ENCODE measurements at regions not wholly inside any gene's neighbourhood (a gene's known extent, or its start where the extent isn't known, plus 50 kb on each side); places are given as distances from the start of the nearest gene placed in this dataset.

DNA sequence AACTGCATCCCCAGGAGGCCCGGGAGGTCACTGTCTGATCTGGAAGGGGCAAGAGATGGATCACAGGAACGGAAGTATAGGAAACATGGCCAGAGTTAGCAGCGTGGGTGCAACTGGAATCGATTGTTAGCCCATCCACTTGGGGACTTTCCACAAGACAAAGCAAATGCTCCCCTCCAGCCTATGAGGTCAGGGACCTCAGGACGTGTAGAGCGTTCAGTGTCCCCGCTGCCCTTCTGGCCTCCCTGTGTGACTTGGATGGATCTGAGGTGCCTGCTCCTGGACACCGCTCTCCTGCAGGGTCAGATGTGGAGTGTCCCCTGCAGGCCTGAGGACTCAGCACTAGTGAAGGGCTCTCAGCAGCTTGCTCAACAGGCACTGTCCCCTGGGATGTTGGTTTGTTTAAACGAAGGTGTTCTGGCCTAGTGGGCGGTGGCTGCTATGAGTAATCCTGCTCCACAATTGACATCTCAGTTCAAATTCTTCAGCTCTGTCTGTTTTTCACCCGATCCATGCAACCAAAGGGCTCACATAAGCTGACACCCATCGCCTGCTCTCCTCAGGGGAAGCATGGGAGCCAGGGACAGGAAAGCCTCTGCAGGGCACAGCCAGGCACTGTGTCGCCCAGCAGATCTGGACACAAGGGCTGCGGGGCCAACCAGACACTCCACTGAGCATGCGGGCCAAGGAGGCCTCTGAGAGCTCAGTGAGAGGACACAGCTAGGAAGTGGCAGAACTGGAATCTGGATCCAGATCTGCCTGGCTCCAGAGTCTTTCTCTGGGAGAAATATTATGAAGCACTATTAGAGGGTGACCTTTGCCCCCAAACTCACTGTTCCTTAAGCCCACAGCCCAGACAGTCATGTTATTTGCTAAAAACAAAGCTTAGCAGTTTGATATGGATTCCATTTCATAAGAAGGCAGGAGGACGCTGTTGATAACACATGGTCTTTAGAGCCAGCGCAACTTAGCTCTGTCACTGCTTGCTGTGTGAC is 78.5 kb downstream of the RHOB start:
- peak in 6 of 11 experiments; percentile 18 to 79 (median 54); a peak in 8 of 22 replicates for TF ChIP-seq Cebpa-rat (IDR thresholded peaks at IDR 0.05)
- Histone ChIP-seq H3K27me3 (no peaks in the 10 kb centered on the region), H3K27ac (peak overlapping the region in 10 of 11 experiments; percentile 3 to 85 (median 76); a peak in 18 of 22 replicates), H3K9ac (peak overlapping the region in 9 of 11 experiments; percentile 37 to 76 (median 67); a peak in 16 of 22 replicates), H3K4me1 (peaks cover 34 to 91% (median 79%) of the 10 kb centered on the region in 10 experiments), H4K20me1 (peaks cover 0 to 5% (median 0%) of the 10 kb centered on the region in 11 experiments; a peak in 2 of 22 replicates), H3K36me3 (no peaks in the 10 kb centered on the region), H3K9me3 (replicated peaks in 1 of 11) (no peaks in the 10 kb centered on the region), H3K4me3 (peak overlapping the region in 8 of 10 experiments; percentile 7 to 50 (median 43); a peak in 13 of 20 replicates), H3K4me2 (peak overlapping the region; percentile 71 to 96 (median 93))

DNA sequence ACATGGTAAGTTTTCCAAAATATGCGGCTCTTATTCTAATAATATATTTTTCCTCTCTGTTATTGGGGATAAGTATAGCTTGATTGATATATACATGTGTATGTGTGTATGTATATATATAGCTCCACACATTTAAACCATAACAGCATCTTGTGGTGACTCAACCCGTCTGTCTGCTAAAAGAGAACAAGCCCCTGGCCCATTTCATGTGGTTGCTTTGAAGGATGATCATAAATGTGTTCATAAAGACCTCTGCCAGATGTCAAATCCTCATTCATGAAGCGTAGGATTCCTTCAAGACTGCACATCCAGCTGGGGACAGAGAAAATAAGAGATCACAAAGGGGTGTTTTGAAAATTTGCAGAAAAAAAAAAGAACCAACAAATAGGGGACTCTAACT is 79.3 kb downstream of the RHOB start:
- TF ChIP-seq Cebpa-rat (IDR thresholded peaks at IDR 0.05) = no peak
- H3K27me3 ChIP-seq = no peaks in the 10 kb centered on the region
- peak overlapping the region in 5 of 11 experiments; percentile 76 to 85 (median 80); a peak in 11 of 22 replicates for H3K27ac ChIP-seq
- peak overlapping the region in 5 of 11 experiments; percentile 15 to 74 (median 45); a peak in 4 of 22 replicates for H3K9ac ChIP-seq
- no peaks in the 10 kb centered on the region for H3K36me3 ChIP-seq
- peaks cover 0 to 5% (median 0%) of the 10 kb centered on the region in 11 experiments; a peak in 2 of 22 replicates for H4K20me1 ChIP-seq
- no peaks in the 10 kb centered on the region for H3K9me3 ChIP-seq (replicated peaks in 1 of 11)
- peak overlapping the region in 10 of 11 experiments; percentile 30 to 96 (median 93); a peak in 19 of 22 replicates for H3K4me2 ChIP-seq
- H3K4me3 ChIP-seq = 0 out of 20 replicates have a peak overlapping the region, but pooled peaks of 1 of the 10 experiments have one; percentile 17
- peaks cover 34 to 94% (median 84%) of the 10 kb centered on the region in 10 experiments for H3K4me1 ChIP-seq

DNA sequence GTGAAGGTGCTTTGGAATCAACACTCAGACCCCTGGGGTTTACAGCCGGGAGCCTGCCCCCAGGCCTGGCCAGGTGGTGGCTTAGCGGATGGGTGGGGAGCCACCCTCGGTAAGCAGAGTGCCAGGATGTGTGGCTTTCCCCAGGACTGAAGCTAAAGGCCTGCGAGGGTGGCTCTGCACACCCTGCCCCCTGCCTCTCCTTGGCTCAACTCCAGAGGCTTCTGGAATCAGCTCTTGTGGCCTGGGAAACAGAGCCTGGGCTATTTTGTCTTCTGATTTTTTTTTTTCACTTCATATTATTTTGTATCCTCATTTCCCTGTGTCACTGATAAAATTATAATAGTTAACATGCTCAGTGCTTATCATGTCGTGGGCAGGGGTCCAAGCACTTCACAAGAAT is 79.8 kb downstream of the RHOB start:
- Histone ChIP-seq H3K4me3 (peak overlapping the region in 1 of 10 experiments; percentile 17; a peak in 2 of 20 replicates), H3K27ac (peak overlapping the region in 5 of 11 experiments; percentile 17 to 85 (median 56); a peak in 9 of 22 replicates), H4K20me1 (peaks cover 0 to 5% (median 0%) of the 10 kb centered on the region in 11 experiments; a peak in 2 of 22 replicates), H3K9me3 (replicated peaks in 1 of 11) (no peaks in the 10 kb centered on the region), H3K27me3 (no peaks in the 10 kb centered on the region), H3K36me3 (no peaks in the 10 kb centered on the region), H3K4me1 (peaks cover 34 to 94% (median 85%) of the 10 kb centered on the region in 10 experiments), H3K4me2 (peak overlapping the region; percentile 30 to 96 (median 93)), H3K9ac (peak overlapping the region in 6 of 11 experiments; percentile 1 to 52 (median 21); a peak in 7 of 22 replicates)
- TF ChIP-seq Cebpa-rat (IDR thresholded peaks at IDR 0.05) = no peak

DNA sequence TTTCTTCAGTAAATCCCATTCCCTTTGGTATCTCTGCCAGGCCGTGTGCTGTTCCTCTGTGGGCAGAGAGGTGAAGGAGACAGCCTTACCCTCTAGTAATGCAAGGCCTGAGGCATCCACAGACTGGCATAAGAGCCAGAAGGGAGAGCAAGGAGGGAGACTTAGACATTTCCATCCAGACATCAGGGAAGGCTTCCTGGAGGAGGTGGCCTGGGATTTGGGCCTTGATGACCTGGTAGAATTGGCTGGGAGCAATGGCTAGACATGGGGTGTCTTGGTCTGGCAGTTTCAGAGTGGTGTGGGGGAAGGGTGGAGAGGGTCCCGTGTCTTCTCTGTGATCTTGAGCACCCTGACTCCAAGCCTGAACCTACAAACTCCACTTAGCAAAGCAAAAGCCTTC is 81.8 kb downstream of the RHOB start:
- Histone ChIP-seq H3K36me3 (no peaks in the 10 kb centered on the region), H3K4me1 (peaks cover 34 to 94% (median 79%) of the 10 kb centered on the region in 10 experiments), H3K9ac (no peak overlapping the region), H3K27me3 (no peaks in the 10 kb centered on the region), H3K9me3 (replicated peaks in 1 of 11) (no peaks in the 10 kb centered on the region), H3K4me2 (peak overlapping the region in 9 of 11 experiments; percentile 88 to 96 (median 93); a peak in 17 of 22 replicates), H3K27ac (no peak overlapping the region), H4K20me1 (peaks cover 0 to 5% (median 0%) of the 10 kb centered on the region in 11 experiments; a peak in 2 of 22 replicates), H3K4me3 (no peak overlapping the region)
- TF ChIP-seq Cebpa-rat (IDR thresholded peaks at IDR 0.05) = no peak

DNA sequence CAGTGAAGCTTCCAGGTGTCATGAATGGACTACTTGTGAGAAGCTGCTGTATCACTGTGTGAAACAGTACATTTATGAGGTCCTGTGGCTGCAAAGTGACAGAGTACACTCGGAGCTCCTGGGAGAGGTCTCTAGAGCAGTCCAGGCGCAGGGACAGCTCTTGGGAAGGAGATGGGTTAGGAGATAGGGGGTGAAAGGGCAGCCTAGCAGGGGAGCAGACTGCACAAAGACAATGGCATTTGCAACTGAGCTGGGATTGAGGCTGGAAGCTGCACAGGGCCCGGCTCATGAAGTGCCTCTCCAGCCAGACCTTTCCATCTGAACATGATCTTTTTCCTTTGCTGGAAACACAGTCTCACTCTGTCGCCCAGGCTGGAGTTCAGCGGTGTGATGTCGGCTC is 83.6 kb downstream of the RHOB start:
- Histone ChIP-seq H4K20me1 (peaks cover 0 to 5% (median 0%) of the 10 kb centered on the region in 11 experiments; a peak in 1 of 22 replicates), H3K27me3 (no peaks in the 10 kb centered on the region), H3K4me3 (no peak overlapping the region), H3K4me1 (peaks cover 21 to 94% (median 73%) of the 10 kb centered on the region in 10 experiments), H3K9ac (no peak overlapping the region), H3K27ac (no peak overlapping the region), H3K9me3 (replicated peaks in 1 of 11) (no peaks in the 10 kb centered on the region), H3K4me2 (peak overlapping the region in 6 of 11 experiments; percentile 38 to 72 (median 61); a peak in 7 of 22 replicates), H3K36me3 (no peaks in the 10 kb centered on the region)
- TF ChIP-seq Cebpa-rat (IDR thresholded peaks at IDR 0.05) = no peak

DNA sequence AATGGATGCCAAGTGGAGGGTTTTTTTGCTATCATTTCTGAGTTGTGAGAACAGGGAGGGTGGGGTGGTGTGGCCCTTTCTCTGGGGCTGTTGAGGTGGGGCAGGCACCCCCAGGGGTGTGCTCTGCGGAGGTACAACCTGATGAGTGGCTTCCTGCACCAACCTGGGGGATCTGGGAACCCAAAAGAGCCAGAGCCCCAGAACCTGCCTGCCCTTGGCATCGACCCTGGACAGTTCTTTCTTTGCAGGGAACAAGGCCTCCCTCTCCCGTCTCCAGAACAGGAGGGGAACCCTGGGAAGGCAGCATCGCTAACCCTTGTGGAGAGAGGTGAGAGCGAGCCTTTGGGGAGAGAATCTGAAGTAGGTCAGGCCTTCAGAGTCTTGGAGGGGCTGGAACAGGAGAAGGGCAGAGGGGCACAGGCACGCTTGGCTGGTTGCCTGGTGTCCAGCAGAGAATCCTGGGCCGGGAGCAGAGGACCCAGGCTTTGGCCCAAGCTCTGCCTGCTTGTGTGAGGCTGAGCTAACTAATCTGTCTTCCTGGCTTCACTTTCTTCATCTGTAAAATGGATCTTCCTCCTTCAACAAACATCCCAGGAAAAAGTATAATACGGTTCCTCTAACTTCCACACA is 84.9 kb downstream of the RHOB start:
- Histone ChIP-seq H3K4me3 (no peak overlapping the region), H3K4me2 (peak overlapping the region in 8 of 11 experiments; percentile 3 to 72 (median 52); a peak in 13 of 22 replicates), H3K27ac (no peak overlapping the region), H4K20me1 (0 out of 22 replicates have a peak, but pooled peaks cover 0 to 1% (median 0%) of the 10 kb centered on the region in 11 experiments), H3K27me3 (no peaks in the 10 kb centered on the region), H3K36me3 (no peaks in the 10 kb centered on the region), H3K4me1 (peaks cover 11 to 94% (median 67%) of the 10 kb centered on the region in 10 experiments), H3K9me3 (replicated peaks in 1 of 11) (no peaks in the 10 kb centered on the region), H3K9ac (0 out of 22 replicates have a peak overlapping the region, but pooled peaks of 1 of the 11 experiments have one; percentile 13)
- TF ChIP-seq Cebpa-rat (IDR thresholded peaks at IDR 0.05) = no peak

DNA sequence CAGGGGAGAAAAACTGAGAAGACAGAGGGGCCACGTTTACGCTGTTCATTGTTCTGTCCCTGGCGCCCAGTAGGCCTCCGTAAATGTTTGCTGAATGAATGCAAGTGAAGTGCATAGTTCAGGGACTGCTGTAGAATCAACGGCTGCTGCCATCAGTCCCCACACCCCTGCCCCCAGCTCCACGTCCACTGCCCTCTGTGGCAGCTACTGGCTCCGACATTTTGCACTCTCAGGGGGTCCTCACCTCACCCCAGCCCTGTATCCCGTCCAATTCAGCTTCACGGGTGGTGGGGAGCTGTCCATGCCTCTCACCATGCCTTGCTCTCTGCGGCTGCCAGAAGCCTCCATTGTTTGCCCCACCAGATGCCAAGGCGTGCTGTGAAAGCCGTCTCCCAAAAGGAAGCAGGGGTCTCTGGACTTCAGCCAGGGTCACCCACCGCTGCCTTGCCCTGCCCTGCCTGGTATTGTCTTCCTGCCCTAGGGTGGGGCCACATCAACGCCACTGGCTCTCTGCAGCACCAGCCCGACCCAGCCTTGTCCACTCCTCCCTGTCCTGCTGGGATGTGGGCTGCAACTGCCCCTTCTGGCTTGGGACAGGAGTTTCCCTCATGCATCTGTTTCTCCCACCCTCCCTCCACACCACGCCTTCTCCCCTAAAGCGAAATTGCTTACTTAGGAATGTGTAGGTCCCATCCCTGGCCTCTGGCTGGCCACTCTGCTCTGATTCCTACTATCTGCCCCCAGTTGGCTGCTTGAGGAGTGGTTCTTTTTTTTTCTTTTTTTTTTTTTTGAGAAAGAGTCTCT is 86.0 kb downstream of the RHOB start:
- Histone ChIP-seq H3K36me3 (no peaks in the 10 kb centered on the region), H4K20me1 (no peaks in the 10 kb centered on the region), H3K4me1 (peaks cover under 1 to 94% (median 67%) of the 10 kb centered on the region in 10 experiments; a peak in 18 of 20 replicates), H3K4me3 (no peak overlapping the region), H3K27ac (no peak overlapping the region), H3K9ac (no peak overlapping the region), H3K4me2 (peak overlapping the region in 8 of 11 experiments; percentile 18 to 72 (median 60); a peak in 13 of 22 replicates), H3K9me3 (replicated peaks in 1 of 11) (no peaks in the 10 kb centered on the region), H3K27me3 (0 out of 22 replicates have a peak, but pooled peaks cover 0 to 3% (median 0%) of the 10 kb centered on the region in 11 experiments)
- no peak for TF ChIP-seq Cebpa-rat (IDR thresholded peaks at IDR 0.05)

All from BLaER1 treated with 17β-estradiol and CSF1 and Interleukin-3, amounts not matched to agents 10 nM and 100 nM (cell line).